Smooth muscle cell (in vitro differentiated cells): ENCODE measurements at regions not wholly inside any gene's neighbourhood (a gene's known extent, or its start where the extent isn't known, plus 50 kb on each side); places are given as distances from the start of the nearest gene placed in this dataset.

ENCODE experiments used
- DNase-seq: peaks from one replicate; lab custom pipeline; 2025; ENCODE audit not compliant: unreplicated experiment; lab: John Stamatoyannopoulos, UW
- H2AFZ ChIP-seq: fragments of 200-600 bp; sonication (generic); 2 replicates; pipeline ENCODE4 v1.6.0; 2016; ENCODE audit warnings: antibody characterized with exemption, low read depth, mild to moderate bottlenecking
- H3F3A ChIP-seq: fragments of 200-600 bp; sonication (generic); 2 replicates; pipeline ENCODE4 v1.6.0; 2017; ENCODE audit warnings: antibody characterized with exemption, low read depth
- H3K27ac ChIP-seq: fragments of 200-600 bp; sonication (generic); 2 replicates; pipeline ENCODE4 v1.5.1; 2016; ENCODE audit warnings: low read depth, mild to moderate bottlenecking
- H3K27me3 ChIP-seq: fragments of 200-600 bp; sonication (generic); 2 replicates; pipeline ENCODE4 v1.6.1; 2016; ENCODE audit warnings: low read depth, mild to moderate bottlenecking
- H3K36me3 ChIP-seq: fragments of 200-600 bp; sonication (generic); 2 replicates; pipeline ENCODE4 v1.5.1; 2016; ENCODE audit warnings: low read depth
- H3K4me1 ChIP-seq: fragments of 200-600 bp; sonication (generic); 2 replicates; pipeline ENCODE4 v1.5.1; 2016; ENCODE audit warnings: low read depth
- H3K4me2 ChIP-seq: fragments of 200-600 bp; sonication (generic); 2 replicates; pipeline ENCODE4 v1.6.0; 2016; ENCODE audit warnings: mild to moderate bottlenecking
- H3K4me3 ChIP-seq: fragments of 200-600 bp; sonication (generic); 2 replicates; pipeline ENCODE4 v1.5.1; 2016; ENCODE audit warnings: mild to moderate bottlenecking
- H3K79me2 ChIP-seq: fragments of 200-600 bp; sonication (generic); 2 replicates; pipeline ENCODE4 v1.6.0; 2016; ENCODE audit warnings: low read depth, mild to moderate bottlenecking
- H3K9ac ChIP-seq: fragments of 200-600 bp; sonication (generic); 2 replicates; pipeline ENCODE4 v1.6.0; 2016; ENCODE audit warnings: low read depth
- H3K9me3 ChIP-seq: fragments of 200-600 bp; sonication (generic); replicated peaks from 2 replicates; pipeline ENCODE4 v1.5.1; 2016; ENCODE audit warnings: low read depth
- H4K20me1 ChIP-seq: fragments of 200-600 bp; sonication (generic); 2 replicates; pipeline ENCODE4 v1.6.0; 2016; ENCODE audit warnings: low read depth
- CTCF ChIP-seq: fragments of 200-600 bp; sonication (generic); IDR thresholded peaks from 2 replicates; pipeline ENCODE4 v1.5.1; 2017; ENCODE audit warnings: borderline replicate concordance, mild to moderate bottlenecking, antibody characterized with exemption; ENCODE audit not compliant: insufficient read depth, poor library complexity, severe bottlenecking
- WGBS: methylation state at CpG from one replicate; pipeline ENCODE4 v1.1.7; 2016; ENCODE audit warnings: low lambda C conversion rate; 5-methylcytosine and 5-hydroxymethylcytosine counted together

GRCh38 chr3:187618722-187619121, 51.5 kb downstream of the SST start:
- DNase-seq = no peak
- no peak for TF ChIP-seq CTCF
- Histone ChIP-seq H3K79me2 (no peaks in the 10 kb centered on the region), H3K9me3 (no peaks in the 10 kb centered on the region), H2AFZ (no peak overlapping the region), H3F3A (no peaks in the 10 kb centered on the region), H3K36me3 (no peaks in the 10 kb centered on the region), H3K4me1 (peaks cover 1% of the 10 kb centered on the region), H4K20me1 (no peaks in the 10 kb centered on the region), H3K9ac (no peak overlapping the region), H3K4me2 (no peak overlapping the region), H3K27me3 (no peaks in the 10 kb centered on the region), H3K27ac (no peak overlapping the region), H3K4me3 (no peak overlapping the region)
- WGBS = 59% methylated on average over 3 of the region's 3 CpGs

GRCh38 chr3:187617213-187617612, 53.0 kb downstream of the SST start:
- 92% methylated on average over 8 of the region's 8 CpGs for WGBS

GRCh38 chr3:187616307-187616972, 53.8 kb downstream of the SST start:
- Histone ChIP-seq H3K27me3 (no peaks in the 10 kb centered on the region), H4K20me1 (no peaks in the 10 kb centered on the region), H3K9me3 (no peaks in the 10 kb centered on the region), H3K4me1 (no peaks in the 10 kb centered on the region), H3K79me2 (no peaks in the 10 kb centered on the region), H3K36me3 (no peaks in the 10 kb centered on the region), H3K4me3 (no peak overlapping the region), H3F3A (no peaks in the 10 kb centered on the region), H3K4me2 (no peak overlapping the region), H3K9ac (no peak overlapping the region), H2AFZ (no peak overlapping the region), H3K27ac (no peak overlapping the region)
- DNase-seq = no peak
- WGBS = 71% methylated on average over 4 of the region's 4 CpGs
- TF ChIP-seq CTCF = peak; percentile 76

More at GRCh38 chr3:187617213-187617612, 53.0 kb downstream of the SST start:
- no peaks in the 10 kb centered on the region for H3K4me1 ChIP-seq
- H3K9me3 ChIP-seq = no peaks in the 10 kb centered on the region
- H3F3A ChIP-seq = no peaks in the 10 kb centered on the region
- no peak for DNase-seq
- no peaks in the 10 kb centered on the region for H3K27me3 ChIP-seq
- H3K27ac ChIP-seq = no peak overlapping the region
- H3K4me2 ChIP-seq = no peak overlapping the region
- no peak overlapping the region for H3K4me3 ChIP-seq
- TF ChIP-seq CTCF = no peak
- H3K9ac ChIP-seq = no peak overlapping the region
- no peaks in the 10 kb centered on the region for H3K79me2 ChIP-seq
- no peaks in the 10 kb centered on the region for H4K20me1 ChIP-seq
- H3K36me3 ChIP-seq = no peaks in the 10 kb centered on the region
- H2AFZ ChIP-seq = no peak overlapping the region

- no peak for TF ChIP-seq CTCF
- Histone ChIP-seq H3K27ac (no peak overlapping the region), H3K4me2 (no peak overlapping the region), H3K9ac (no peak overlapping the region), H3K4me1 (no peaks in the 10 kb centered on the region), H3F3A (no peaks in the 10 kb centered on the region), H2AFZ (no peak overlapping the region), H3K27me3 (no peaks in the 10 kb centered on the region), H3K9me3 (no peaks in the 10 kb centered on the region), H3K4me3 (no peak overlapping the region), H4K20me1 (no peaks in the 10 kb centered on the region), H3K36me3 (no peaks in the 10 kb centered on the region), H3K79me2 (no peaks in the 10 kb centered on the region)
- DNase-seq = no peak
- WGBS = 84% methylated on average over 3 of the region's 3 CpGs
Observed at GRCh38 chr3:187615630-187616029, 54.6 kb downstream of the SST start.
